Chondrocyte (in vitro differentiated cells): ENCODE measurements at regions not wholly inside any gene's neighbourhood (a gene's known extent, or its start where the extent isn't known, plus 50 kb on each side); places are given as distances from the start of the nearest gene placed in this dataset. TPM values are rescaled to one million over a fixed set of nuclear protein-coding genes. Genes with fewer than 3 reads are reported as not detected.
"Not testable (repeated sequence)": the region's sequence is repeated elsewhere in the genome, so short reads cannot be mapped to it uniquely, and the experiment has no call there.

Experiments
- DNase-seq: peaks from one replicate; pipeline ENCODE4 v3.0.0; 2021; ENCODE audit warnings: mixed read lengths, low spot score
- H3K27ac Mint-ChIP-seq: one replicate; pipeline ENCODE4 v1.8.0; 2021; ENCODE audit warnings: mild to moderate bottlenecking, moderate library complexity, mixed read lengths; ENCODE audit not compliant: unreplicated experiment
- H3K27me3 Mint-ChIP-seq: 2 replicates; pipeline ENCODE4 v1.8.0; 2021; ENCODE audit warnings: low read depth, mixed read lengths
- H3K36me3 Mint-ChIP-seq: 2 replicates; pipeline ENCODE4 v1.8.0; 2021; ENCODE audit warnings: low read depth, mixed read lengths
- H3K4me1 Mint-ChIP-seq: 2 replicates; pipeline ENCODE4 v1.8.0; 2021; ENCODE audit warnings: low read depth, mild to moderate bottlenecking, mixed read lengths
- H3K4me3 Mint-ChIP-seq: one replicate; pipeline ENCODE4 v1.8.0; 2021; ENCODE audit warnings: mild to moderate bottlenecking, moderate library complexity, mixed read lengths; ENCODE audit not compliant: unreplicated experiment
- H3K9me3 Mint-ChIP-seq: 2 replicates; pipeline ENCODE4 v1.8.0; 2021; ENCODE audit warnings: low read depth, mixed read lengths
- microRNA-seq: library from miRNA; unstranded; fragments of <30 nt; microRNA quantifications from one replicate; pipeline ENCODE4 v1.2.0, GENCODE V29; 2020; ENCODE audit warnings: borderline number of aligned reads
- TF ChIP-seq, protein P1 (sequence below): fragments of 200-600 bp; sonication (generic); IDR thresholded peaks from 2 replicates; pipeline ENCODE4 v1.5.0; 2021; ENCODE audit warnings: antibody characterized with exemption, mild to moderate bottlenecking, moderate library complexity

DNA sequence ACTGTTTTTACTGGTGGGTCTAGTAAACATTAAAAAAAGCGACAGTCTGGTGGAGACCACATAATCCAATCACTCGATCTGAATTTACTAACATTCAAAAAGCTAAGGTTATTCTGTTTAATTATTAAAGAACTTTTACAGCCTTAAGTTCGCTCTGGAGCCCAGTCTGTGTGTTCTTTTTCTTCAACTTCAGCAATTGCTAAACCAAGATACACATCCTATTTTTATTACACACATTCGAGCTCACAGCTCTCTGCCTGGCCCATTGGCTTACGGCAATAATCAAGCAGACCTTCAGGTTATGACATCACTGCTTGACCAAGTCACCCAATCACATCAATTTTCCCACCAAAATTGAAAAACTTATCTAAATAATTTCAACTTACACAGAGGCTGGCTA is 57.4 kb upstream of the PRSS16 start:
- no peak for DNase-seq
- TF ChIP-seq, protein P1, sequence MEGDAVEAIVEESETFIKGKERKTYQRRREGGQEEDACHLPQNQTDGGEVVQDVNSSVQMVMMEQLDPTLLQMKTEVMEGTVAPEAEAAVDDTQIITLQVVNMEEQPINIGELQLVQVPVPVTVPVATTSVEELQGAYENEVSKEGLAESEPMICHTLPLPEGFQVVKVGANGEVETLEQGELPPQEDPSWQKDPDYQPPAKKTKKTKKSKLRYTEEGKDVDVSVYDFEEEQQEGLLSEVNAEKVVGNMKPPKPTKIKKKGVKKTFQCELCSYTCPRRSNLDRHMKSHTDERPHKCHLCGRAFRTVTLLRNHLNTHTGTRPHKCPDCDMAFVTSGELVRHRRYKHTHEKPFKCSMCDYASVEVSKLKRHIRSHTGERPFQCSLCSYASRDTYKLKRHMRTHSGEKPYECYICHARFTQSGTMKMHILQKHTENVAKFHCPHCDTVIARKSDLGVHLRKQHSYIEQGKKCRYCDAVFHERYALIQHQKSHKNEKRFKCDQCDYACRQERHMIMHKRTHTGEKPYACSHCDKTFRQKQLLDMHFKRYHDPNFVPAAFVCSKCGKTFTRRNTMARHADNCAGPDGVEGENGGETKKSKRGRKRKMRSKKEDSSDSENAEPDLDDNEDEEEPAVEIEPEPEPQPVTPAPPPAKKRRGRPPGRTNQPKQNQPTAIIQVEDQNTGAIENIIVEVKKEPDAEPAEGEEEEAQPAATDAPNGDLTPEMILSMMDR: no peak
- H3K4me1 Mint-ChIP-seq: peaks cover 7% of the 10 kb centered on the region
- H3K36me3 Mint-ChIP-seq: no peaks in the 10 kb centered on the region
- no peaks in the 10 kb centered on the region for H3K9me3 Mint-ChIP-seq
- H3K4me3 Mint-ChIP-seq: no peak overlapping the region
- H3K27ac Mint-ChIP-seq: no peak overlapping the region
- no peaks in the 10 kb centered on the region for H3K27me3 Mint-ChIP-seq

DNA sequence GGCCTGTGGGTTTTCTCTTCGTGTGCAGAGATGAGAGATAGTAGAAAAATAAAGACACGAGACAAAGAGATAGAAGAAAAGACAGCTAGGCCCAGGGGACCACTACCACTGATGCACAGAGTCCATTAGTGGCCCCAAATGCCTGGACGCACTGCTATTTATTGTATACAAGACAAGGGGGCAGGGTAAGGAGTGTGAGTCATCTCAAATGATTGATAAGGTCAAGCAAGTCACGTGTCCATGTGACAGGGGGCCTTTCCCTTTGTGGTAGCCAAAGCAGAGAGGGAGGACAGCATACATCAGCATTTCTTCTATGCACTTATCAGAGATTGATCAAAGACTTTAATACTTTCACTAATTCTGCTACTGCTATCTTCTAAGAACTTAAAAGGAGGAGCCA is 53.0 kb upstream of the PRSS16 start:
- not testable (repeated sequence) for H3K27me3 Mint-ChIP-seq, H3K27ac Mint-ChIP-seq, H3K4me3 Mint-ChIP-seq, H3K36me3 Mint-ChIP-seq, H3K9me3 Mint-ChIP-seq, DNase-seq, H3K4me1 Mint-ChIP-seq

DNA sequence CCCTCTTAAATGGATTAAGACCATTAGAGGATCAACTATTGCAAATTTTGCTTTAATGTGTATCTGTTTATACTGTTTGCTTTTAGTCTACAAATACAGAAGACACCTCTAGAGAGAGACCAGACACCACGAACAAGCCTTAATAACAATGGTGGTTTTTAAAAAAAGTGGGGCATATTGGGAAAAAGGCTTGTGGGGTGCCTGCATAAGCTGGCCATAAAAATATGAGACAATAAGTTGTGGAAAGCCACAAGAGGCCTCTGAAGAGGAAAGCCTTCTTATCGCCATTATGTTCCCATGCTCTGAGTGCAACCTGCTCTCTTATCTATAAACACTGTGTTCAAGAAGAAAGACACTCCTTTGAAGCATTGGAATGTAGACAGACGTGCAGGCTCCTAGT is 52.0 kb upstream of the PRSS16 start:
- not testable (repeated sequence) for H3K27me3 Mint-ChIP-seq, H3K4me1 Mint-ChIP-seq, H3K27ac Mint-ChIP-seq, H3K36me3 Mint-ChIP-seq, H3K4me3 Mint-ChIP-seq, H3K9me3 Mint-ChIP-seq, DNase-seq

Small RNAs in the stretch of these regions (microRNA-seq; reads per million reads assigned to microRNA genes)
- gene MIR3143: not detected
